Myocyte (in vitro differentiated cells): ENCODE measurements at regions not wholly inside any gene's neighbourhood (a gene's known extent, or its start where the extent isn't known, plus 50 kb on each side); places are given as distances from the start of the nearest gene placed in this dataset.

Experiments
- DNase-seq: peaks from one replicate; pipeline ENCODE4 v3.0.0-alpha.2; 2012; ENCODE audit warnings: low read depth

GRCh38 chr10:62885684-62886461 lies 69.7 kb upstream of the EGR2 start:
- peak; percentile 21 for DNase-seq

- no peak for DNase-seq
Observed at GRCh38 chr10:62880162-62880561, 64.0 kb upstream of the EGR2 start.

- DNase-seq, result no peak
Observed at GRCh38 chr10:62873866-62874265, 57.7 kb upstream of the EGR2 start.

GRCh38 chr10:62870866-62871265 lies 54.7 kb upstream of the EGR2 start:
- DNase-seq, result no peak

- no peak for DNase-seq
Observed at GRCh38 chr10:62869958-62870357, 53.8 kb upstream of the EGR2 start.

- DNase-seq, result no peak
Observed at GRCh38 chr10:62866941-62867340, 50.8 kb upstream of the EGR2 start.

GRCh38 chr10:62866451-62866850 lies 50.3 kb upstream of the EGR2 start:
- no peak for DNase-seq
